Psoas muscle (tissue), 7 donors: ENCODE measurements at regions not wholly inside any gene's neighbourhood (a gene's known extent, or its start where the extent isn't known, plus 50 kb on each side); places are given as distances from the start of the nearest gene placed in this dataset.

Source experiments
- ATAC-seq, 4 donors: fragments of 200-7000 bp; cut with Tn5 transposase; one replicate each; pipeline ENCODE4 v1.9.1; 2020; ENCODE audit warnings: moderate library complexity in 3 of 4, mild to moderate bottlenecking in 2 of 4
- DNase-seq, 2 donors: peaks; one replicate each; pipeline ENCODE4 v3.0.0-alpha.2; 2020
- H3K27ac ChIP-seq: fragments of 200-600 bp; one replicate; pipeline ENCODE4 v1.8.0; 2022
- H3K27me3 ChIP-seq, 3 donors: fragments of 200-600 bp in 1 of 3; one replicate each; pipeline versions ENCODE4 v1.6.1 to v1.8.0; 2013 to 2022; ENCODE audit warnings: low read length in 2 of 3, mild to moderate bottlenecking in 2 of 3, moderate library complexity in 1 of 3; ENCODE audit not compliant: insufficient read depth in 3 of 3
- H3K36me3 ChIP-seq, 2 donors: fragments of 200-600 bp in 1 of 2; one replicate each; pipeline versions ENCODE4 v1.6.1 to v1.8.0; 2013 to 2022; ENCODE audit warnings: low read depth in 1 of 2, mild to moderate bottlenecking in 1 of 2, moderate library complexity in 1 of 2; ENCODE audit not compliant: insufficient read depth in 1 of 2
- H3K4me1 ChIP-seq: fragments of 200-600 bp; one replicate; pipeline ENCODE4 v1.8.0; 2022
- H3K4me3 ChIP-seq: fragments of 200-600 bp; one replicate; pipeline ENCODE4 v1.8.0; 2022; ENCODE audit warnings: mild to moderate bottlenecking
- H3K9me3 ChIP-seq: fragments of 200-600 bp; one replicate; pipeline ENCODE4 v1.8.0; 2022
- CTCF ChIP-seq: fragments of 200-600 bp; IDR thresholded peaks from one replicate; pipeline ENCODE4 v1.8.0; 2022; ENCODE audit warnings: antibody characterized with exemption
- WGBS, 3 donors: extraction: QIAGEN DNeasy Blood & Tissue Kit; methylation state at CpG; one replicate each; pipeline versions ENCODE4 v1.1.6 to v1.1.7; 2013; 5-methylcytosine and 5-hydroxymethylcytosine counted together
- intact Hi-C, 2 donors: fragments of 100-400 bp; cut with DNase I; formaldehyde crosslinking; loops; one replicate each; pipeline versions ENCODE4 v1.11.0 to v1.14.2; 2022
- donor health status: healthy with polysubstance abuse.
- donor health status: DM: no; HTN: no; CAD: no; lungs with moderate emphysema.
- donor health status: Bipolar disorder and iron deficiency.
- donor health status: healthy.
- donor health status: DM: yes; HTN: yes; CAD: no.
- donor health status: DM: no; HTN: no; CAD: no.
- donor health status: DM: yes; HTN: yes; CAD: no.

- Histone ChIP-seq H3K27me3 (no peaks in the 10 kb centered on the region), H3K4me1 (no peaks in the 10 kb centered on the region), H3K4me3 (no peak overlapping the region), H3K27ac (no peak overlapping the region), H3K36me3 (no peaks in the 10 kb centered on the region), H3K9me3 (no peaks in the 10 kb centered on the region)
- no peak for TF ChIP-seq CTCF
- DNase-seq (no peak), ATAC-seq (no peak)
- WGBS, 3 donors: 93 to 97% (median 94%) methylated on average over 9 of the region's 9 CpGs
- intact Hi-C loops: no loop called here
These were observed 519.6 kb downstream of the CYLC2 start for GRCh38 chr9:103514767-103515166.

GRCh38 chr9:103522409-103522808, 527.3 kb downstream of the CYLC2 start:
- 92 to 98% (median 97%) methylated on average over 3 of the region's 3 CpGs for WGBS, 3 donors
- no peak for TF ChIP-seq CTCF
- ATAC-seq: no peak

GRCh38 chr9:103530934-103531333, 535.8 kb downstream of the CYLC2 start:
- TF ChIP-seq CTCF: no peak
- H3K27ac ChIP-seq: no peak overlapping the region
- intact Hi-C loops: no loop called here
- no peak overlapping the region for H3K4me3 ChIP-seq
- ATAC-seq: no peak
- H3K36me3 ChIP-seq: no peaks in the 10 kb centered on the region
- no peaks in the 10 kb centered on the region for H3K27me3 ChIP-seq
- 59 to 70% (median 64%) methylated on average over 1 of the region's 1 CpG for WGBS, 3 donors
- no peaks in the 10 kb centered on the region for H3K4me1 ChIP-seq
- no peaks in the 10 kb centered on the region for H3K9me3 ChIP-seq
- DNase-seq: no peak

More at GRCh38 chr9:103522409-103522808, 527.3 kb downstream of the CYLC2 start:
- no peaks in the 10 kb centered on the region for H3K4me1 ChIP-seq
- no peaks in the 10 kb centered on the region for H3K9me3 ChIP-seq
- no peak overlapping the region for H3K4me3 ChIP-seq
- intact Hi-C loops: no loop called here
- no peak for DNase-seq
- no peaks in the 10 kb centered on the region for H3K36me3 ChIP-seq
- no peak overlapping the region for H3K27ac ChIP-seq
- no peaks in the 10 kb centered on the region for H3K27me3 ChIP-seq

GRCh38 chr9:103533318-103533717, 538.2 kb downstream of the CYLC2 start:
- no peaks in the 10 kb centered on the region for H3K36me3 ChIP-seq
- H3K27ac ChIP-seq: no peak overlapping the region
- intact Hi-C loops: no loop called here
- no peaks in the 10 kb centered on the region for H3K9me3 ChIP-seq
- H3K4me3 ChIP-seq: no peak overlapping the region
- H3K27me3 ChIP-seq: no peaks in the 10 kb centered on the region
- 76 to 85% (median 79%) methylated on average over 5 of the region's 5 CpGs for WGBS, 3 donors
- DNase-seq (no peak), ATAC-seq (no peak)
- TF ChIP-seq CTCF: no peak
- no peaks in the 10 kb centered on the region for H3K4me1 ChIP-seq

- Histone ChIP-seq H3K4me3 (no peak overlapping the region), H3K36me3 (no peaks in the 10 kb centered on the region), H3K9me3 (no peaks in the 10 kb centered on the region), H3K27me3 (no peaks in the 10 kb centered on the region), H3K27ac (no peak overlapping the region), H3K4me1 (no peaks in the 10 kb centered on the region)
- no peak for TF ChIP-seq CTCF
- intact Hi-C loops: no loop called here
- ATAC-seq (no peak), DNase-seq (no peak)
These were observed 542.3 kb downstream of the CYLC2 start for GRCh38 chr9:103537426-103537825.
